GM12878 (cell line): ENCODE measurements at regions not wholly inside any gene's neighbourhood (a gene's known extent, or its start where the extent isn't known, plus 50 kb on each side); places are given as distances from the start of the nearest gene placed in this dataset.

ENCODE experiments used
- ATAC-seq: fragments of 200-7000 bp; cut with Tn5 transposase; 3 replicates; pipeline ENCODE4 v1.9.1; 2020; ENCODE audit warnings: mild to moderate bottlenecking, moderate library complexity
- BruUV-seq: library from RNA; stranded (reverse); fragments of 400-500 nt; replicated peaks from 2 replicates; lab custom pipeline; 2021; lab: Mats Ljungman, UMichigan
- CTCF ChIA-PET: fragments of 300-600 bp; sonication (Branson Sonifier 250); formaldehyde crosslinking; extraction: SDS; loops from one replicate; lab custom pipeline; 2021; ENCODE audit warnings: inconsistent platforms; lab: Yijun Ruan, JAX
- POLR2A ChIA-PET: fragments of 350-600 bp; formaldehyde crosslinking; extraction: SDS; loops from one replicate; lab custom pipeline; 2021; ENCODE audit warnings: inconsistent platforms; lab: Charles Lee
- RAD21 ChIA-PET: fragments of 300-600 bp; sonication (Branson Sonifier 250); formaldehyde crosslinking; loops from one replicate; lab custom pipeline; 2023; ENCODE audit warnings: antibody characterized with exemption; ENCODE audit not compliant: unreplicated experiment; lab: Charles Lee
- SMC1A ChIA-PET: fragments of 300-600 bp; sonication (Branson Sonifier 250); formaldehyde crosslinking; loops from one replicate; lab custom pipeline; 2023; ENCODE audit not compliant: unreplicated experiment, uncharacterized antibody; lab: Charles Lee
- DNase-seq: peaks from one replicate; pipeline ENCODE4 v3.0.0-alpha.2; 2011; ENCODE audit warnings: low read depth, low spot score
- FAIRE-seq: peaks from 3 replicates; lab custom pipeline; 2011; peaks lifted over from hg19 to GRCh38; lab: Jason Lieb, UNC
- H2AFZ ChIP-seq: 2 replicates; pipeline ENCODE4 v1.6.0; 2011; ENCODE audit warnings: low read depth, low read length, control low read depth; ENCODE audit not compliant: control insufficient read depth
- H3K27ac ChIP-seq: 2 replicates; pipeline ENCODE4 v1.5.1; 2011; ENCODE audit warnings: control low read depth; ENCODE audit not compliant: control insufficient read depth, insufficient read depth
- H3K27me3 ChIP-seq, 2 experiments: replicated peaks in 1 of 2; 2 replicates each; pipeline versions ENCODE4 v1.6.0 to v1.6.1; 2011; ENCODE audit warnings: low read length in 1 of 2; ENCODE audit not compliant: control insufficient read depth in 2 of 2, insufficient read depth in 2 of 2
- H3K36me3 ChIP-seq, 2 experiments: 2 replicates each; pipeline ENCODE4 v1.5.1; 2011; ENCODE audit warnings: low read length in 1 of 2; ENCODE audit not compliant: control insufficient read depth in 2 of 2, insufficient read depth in 2 of 2
- H3K4me1 ChIP-seq: 2 replicates; pipeline ENCODE4 v1.6.1; 2011; ENCODE audit warnings: mild to moderate bottlenecking, low read length, moderate library complexity, mixed read lengths; ENCODE audit not compliant: control insufficient read depth, insufficient read depth
- H3K4me2 ChIP-seq: 2 replicates; pipeline ENCODE4 v1.6.0; 2011; ENCODE audit warnings: control low read depth; ENCODE audit not compliant: control insufficient read depth, insufficient read depth
- H3K4me3 ChIP-seq: fragments of 200-600 bp; sonication (generic); 2 replicates; pipeline ENCODE4 v1.5.1; 2016
- H3K79me2 ChIP-seq: 2 replicates; pipeline ENCODE4 v1.6.0; 2011; ENCODE audit warnings: low read length; ENCODE audit not compliant: control insufficient read depth, insufficient read depth
- H3K9ac ChIP-seq: 2 replicates; pipeline ENCODE4 v1.8.0; 2011; ENCODE audit warnings: low read length, control low read depth, mixed read lengths; ENCODE audit not compliant: control insufficient read depth, insufficient read depth
- H3K9me3 ChIP-seq: replicated peaks from 3 replicates; pipeline ENCODE4 v1.5.1; 2011; ENCODE audit warnings: mild to moderate bottlenecking, low read length; ENCODE audit not compliant: control insufficient read depth, insufficient read depth
- H4K20me1 ChIP-seq: 2 replicates; pipeline ENCODE4 v1.6.0; 2011; ENCODE audit not compliant: control insufficient read depth, insufficient read depth
- CHD1 ChIP-seq: IDR thresholded peaks from 2 replicates; pipeline ENCODE4 v1.6.1; 2012; ENCODE audit warnings: low read depth, low read length, improper control_type of control experiment
- CREB1 ChIP-seq: IDR thresholded peaks from 2 replicates; pipeline ENCODE4 v1.6.1; 2012; ENCODE audit warnings: low read depth, mild to moderate bottlenecking, inconsistent platforms
- FOS ChIP-seq: IDR thresholded peaks from 3 replicates; pipeline ENCODE4 v1.6.1; 2011; ENCODE audit warnings: borderline replicate concordance; ENCODE audit not compliant: insufficient read length; ENCODE audit errors: extremely low read depth
- IRF4 ChIP-seq: IDR thresholded peaks from 2 replicates; pipeline ENCODE4 v1.6.1; 2011; ENCODE audit warnings: low read depth, low read length
- MTA2 ChIP-seq: fragments of 450-650 bp; IDR thresholded peaks from 2 replicates; pipeline ENCODE4 v1.6.1; 2016; ENCODE audit warnings: low read depth, mild to moderate bottlenecking, moderate library complexity
- NFXL1 ChIP-seq: fragments of 450-650 bp; IDR thresholded peaks from 2 replicates; pipeline ENCODE4 v1.6.1; 2017; ENCODE audit warnings: antibody characterized with exemption, mild to moderate bottlenecking, borderline replicate concordance
- PML ChIP-seq: IDR thresholded peaks from 2 replicates; pipeline ENCODE4 v1.6.1; 2012; ENCODE audit warnings: low read length, inconsistent platforms
- POLR2A ChIP-seq: IDR thresholded peaks from 2 replicates; pipeline ENCODE4 v1.6.1; 2011; ENCODE audit warnings: low read depth, mild to moderate bottlenecking, low read length
- SPI1 ChIP-seq: IDR thresholded peaks from 2 replicates; pipeline ENCODE4 v1.6.1; 2011; ENCODE audit warnings: low read depth, mild to moderate bottlenecking, low read length, moderate library complexity, borderline replicate concordance; ENCODE audit not compliant: insufficient read depth
- SRF ChIP-seq, 2 experiments: IDR thresholded peaks; 2 replicates each; pipeline ENCODE4 v1.6.1; 2011; ENCODE audit warnings: low read depth in 2 of 2, low read length in 2 of 2, mild to moderate bottlenecking in 1 of 2, moderate library complexity in 1 of 2
- SUZ12 ChIP-seq: fragments of 200-600 bp; sonication (generic); IDR thresholded peaks from one replicate; pipeline ENCODE4 v1.6.1; 2018; ENCODE audit warnings: antibody characterized with exemption, mild to moderate bottlenecking; ENCODE audit not compliant: unreplicated experiment
- TCF7 ChIP-seq: IDR thresholded peaks from 2 replicates; pipeline ENCODE4 v1.6.1; 2014; ENCODE audit warnings: antibody characterized with exemption, borderline replicate concordance
- WGBS: methylation state at CpG from one replicate; pipeline ENCODE4 v1.1.6; 2016; ENCODE audit warnings: low lambda C conversion rate; ENCODE audit not compliant: insufficient replicate concordance, insufficient coverage; ENCODE audit errors: missing lambda C conversion rate; 5-methylcytosine and 5-hydroxymethylcytosine counted together
- in situ Hi-C: fragments of 300-500 bp; cut with MboI; formaldehyde crosslinking; loops from 9 replicates; pipeline ENCODE4 v1.14.3; 2018; ENCODE audit warnings: mixed read lengths
- intact Hi-C: fragments of 100-400 bp; cut with micrococcal nuclease; formaldehyde crosslinking; loops from one replicate; pipeline ENCODE4 v1.14.2; 2022; ENCODE audit not compliant: unreplicated experiment
- TF ChIP-seq, protein P1 (sequence below): fragments of 450-650 bp; IDR thresholded peaks from 2 replicates; pipeline ENCODE4 v1.6.1; 2016; ENCODE audit warnings: mild to moderate bottlenecking, moderate library complexity, borderline replicate concordance

GRCh38 chr14:104515811-104516780 lies 63.5 kb upstream of the C14orf180 start (continued):
- TF ChIP-seq SRF (IDR thresholded peaks at IDR 0.05; ENCODE audit: low read depth in 2 of 2, low read length in 2 of 2) (no peak), SUZ12 (no peak), SPI1 (no peak), POLR2A (no peak)

DNA sequence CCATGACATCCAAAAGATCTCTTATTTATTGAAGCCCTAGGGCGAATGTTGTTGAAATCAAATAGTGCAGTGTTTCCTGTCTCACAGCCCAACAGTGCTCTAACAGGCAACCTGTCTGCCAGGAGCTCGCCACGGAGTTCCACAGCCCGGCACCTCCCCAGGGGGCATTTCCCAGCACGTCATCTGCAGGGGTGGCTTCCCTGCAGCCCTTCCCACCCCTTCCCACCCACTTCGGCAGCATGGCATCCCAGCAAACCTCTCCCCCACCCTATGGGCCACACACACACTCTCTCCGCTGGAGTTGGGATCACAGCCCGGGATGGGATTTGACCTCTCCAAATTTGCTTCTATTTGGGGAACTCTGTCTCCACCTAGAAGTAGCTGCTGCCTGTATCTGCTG lies 62.7 kb upstream of the C14orf180 start:
- H4K20me1 ChIP-seq: no peaks in the 10 kb centered on the region
- H3K4me1 ChIP-seq: no peaks in the 10 kb centered on the region
- no peaks in the 10 kb centered on the region for H3K9me3 ChIP-seq
- ChIA-PET POLR2A (no interaction called here), SMC1A (no interaction called here), RAD21 (no interaction called here)
- H3K4me2 ChIP-seq: no peak overlapping the region
- ATAC-seq (no peak), FAIRE-seq (no peak)
- intact Hi-C loops (no loop called here), in situ Hi-C loops (no loop called here)
- no peak overlapping the region for H3K4me3 ChIP-seq
- H3K79me2 ChIP-seq: no peaks in the 10 kb centered on the region
- H2AFZ ChIP-seq: no peak overlapping the region
- WGBS: 28% methylated on average over 7 of the region's 8 CpGs
- no peaks in the 10 kb centered on the region; a peak in 2 of 4 replicates for H3K27me3 ChIP-seq
- H3K9ac ChIP-seq: no peak overlapping the region
- H3K36me3 ChIP-seq: no peaks in the 10 kb centered on the region
- TF ChIP-seq IRF4: no peak
- TF ChIP-seq MTA2: no peak
- TF ChIP-seq SPI1: no peak
- TF ChIP-seq FOS: no peak
- TF ChIP-seq CREB1: no peak
- TF ChIP-seq CHD1: no peak
- no peak for TF ChIP-seq NFXL1
- TF ChIP-seq PML: no peak
- no peak for TF ChIP-seq TCF7
- TF ChIP-seq, protein P1, sequence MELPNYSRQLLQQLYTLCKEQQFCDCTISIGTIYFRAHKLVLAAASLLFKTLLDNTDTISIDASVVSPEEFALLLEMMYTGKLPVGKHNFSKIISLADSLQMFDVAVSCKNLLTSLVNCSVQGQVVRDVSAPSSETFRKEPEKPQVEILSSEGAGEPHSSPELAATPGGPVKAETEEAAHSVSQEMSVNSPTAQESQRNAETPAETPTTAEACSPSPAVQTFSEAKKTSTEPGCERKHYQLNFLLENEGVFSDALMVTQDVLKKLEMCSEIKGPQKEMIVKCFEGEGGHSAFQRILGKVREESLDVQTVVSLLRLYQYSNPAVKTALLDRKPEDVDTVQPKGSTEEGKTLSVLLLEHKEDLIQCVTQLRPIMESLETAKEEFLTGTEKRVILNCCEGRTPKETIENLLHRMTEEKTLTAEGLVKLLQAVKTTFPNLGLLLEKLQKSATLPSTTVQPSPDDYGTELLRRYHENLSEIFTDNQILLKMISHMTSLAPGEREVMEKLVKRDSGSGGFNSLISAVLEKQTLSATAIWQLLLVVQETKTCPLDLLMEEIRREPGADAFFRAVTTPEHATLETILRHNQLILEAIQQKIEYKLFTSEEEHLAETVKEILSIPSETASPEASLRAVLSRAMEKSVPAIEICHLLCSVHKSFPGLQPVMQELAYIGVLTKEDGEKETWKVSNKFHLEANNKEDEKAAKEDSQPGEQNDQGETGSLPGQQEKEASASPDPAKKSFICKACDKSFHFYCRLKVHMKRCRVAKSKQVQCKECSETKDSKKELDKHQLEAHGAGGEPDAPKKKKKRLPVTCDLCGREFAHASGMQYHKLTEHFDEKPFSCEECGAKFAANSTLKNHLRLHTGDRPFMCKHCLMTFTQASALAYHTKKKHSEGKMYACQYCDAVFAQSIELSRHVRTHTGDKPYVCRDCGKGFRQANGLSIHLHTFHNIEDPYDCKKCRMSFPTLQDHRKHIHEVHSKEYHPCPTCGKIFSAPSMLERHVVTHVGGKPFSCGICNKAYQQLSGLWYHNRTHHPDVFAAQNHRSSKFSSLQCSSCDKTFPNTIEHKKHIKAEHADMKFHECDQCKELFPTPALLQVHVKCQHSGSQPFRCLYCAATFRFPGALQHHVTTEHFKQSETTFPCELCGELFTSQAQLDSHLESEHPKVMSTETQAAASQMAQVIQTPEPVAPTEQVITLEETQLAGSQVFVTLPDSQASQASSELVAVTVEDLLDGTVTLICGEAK: no peak
- TF ChIP-seq, all 136 proteins: peak for 0
- no peak for DNase-seq
- H3K27ac ChIP-seq: no peak overlapping the region
- CTCF ChIA-PET: no interaction called here
- no TSS peak for BruUV-seq
